PC-9 (cell line): ENCODE measurements at regions not wholly inside any gene's neighbourhood (a gene's known extent, or its start where the extent isn't known, plus 50 kb on each side); places are given as distances from the start of the nearest gene placed in this dataset.
A peak's percentile ranks its signal among the peaks of the same experiment; 100 is the strongest.

ENCODE experiments used
- BruUV-seq: library from RNA; stranded (reverse); fragments of 400-500 nt; replicated peaks from 2 replicates; lab custom pipeline; 2021; lab: Mats Ljungman, UMichigan
- CTCF ChIA-PET: fragments of 300-600 bp; sonication (Branson Sonifier 250); formaldehyde crosslinking; loops from one replicate; lab custom pipeline; 2022; ENCODE audit warnings: antibody characterized with exemption; lab: Charles Lee
- POLR2A ChIA-PET: fragments of 300-600 bp; sonication (Branson Sonifier 250); formaldehyde crosslinking; loops from one replicate; lab custom pipeline; 2022; ENCODE audit warnings: antibody characterized with exemption; ENCODE audit not compliant: unreplicated experiment; lab: Charles Lee
- DNase-seq, 2 experiments: peaks; one replicate each; pipeline versions ENCODE4 v3.0.0 to v3.0.0-alpha.2; 2015 to 2022; ENCODE audit warnings: mixed read lengths in 1 of 2
- H2AFZ ChIP-seq: fragments of 200-600 bp; sonication (generic); 2 replicates; pipeline ENCODE4 v1.8.1; 2017; ENCODE audit warnings: antibody characterized with exemption
- H3F3A ChIP-seq: fragments of 200-600 bp; sonication (generic); 2 replicates; pipeline ENCODE4 v1.8.1; 2017; ENCODE audit warnings: antibody characterized with exemption, mild to moderate bottlenecking, low read depth; ENCODE audit not compliant: insufficient read depth
- H3K27ac ChIP-seq: fragments of 200-600 bp; sonication (generic); 2 replicates; pipeline ENCODE4 v1.6.1; 2016; ENCODE audit warnings: mixed run types
- H3K27me3 ChIP-seq: fragments of 200-600 bp; sonication (generic); 2 replicates; pipeline ENCODE4 v1.6.1; 2016; ENCODE audit warnings: low read depth, mixed run types; ENCODE audit not compliant: insufficient read depth
- H3K36me3 ChIP-seq: fragments of 200-600 bp; sonication (generic); 2 replicates; pipeline ENCODE4 v1.6.1; 2016; ENCODE audit warnings: low read depth, mixed run types
- H3K4me1 ChIP-seq: fragments of 200-600 bp; sonication (generic); replicated peaks from 2 replicates; pipeline ENCODE4 v1.6.1; 2016; ENCODE audit warnings: mixed run types; ENCODE audit not compliant: insufficient read depth
- H3K4me2 ChIP-seq: fragments of 200-600 bp; sonication (generic); 2 replicates; pipeline ENCODE4 v1.6.1; 2017; ENCODE audit warnings: mixed run types
- H3K4me3 ChIP-seq: fragments of 200-600 bp; sonication (generic); 2 replicates; pipeline ENCODE4 v1.6.1; 2016; ENCODE audit warnings: mixed run types
- H3K79me2 ChIP-seq: fragments of 200-600 bp; sonication (generic); 2 replicates; pipeline ENCODE4 v1.6.1; 2017; ENCODE audit warnings: low read depth, mixed run types
- H3K9me2 ChIP-seq: fragments of 200-600 bp; sonication (generic); 2 replicates; pipeline ENCODE4 v1.8.1; 2017; ENCODE audit warnings: mild to moderate bottlenecking; ENCODE audit not compliant: insufficient read depth
- H3K9me3 ChIP-seq: fragments of 200-600 bp; sonication (generic); 2 replicates; pipeline ENCODE4 v1.8.1; 2016; ENCODE audit warnings: low read depth; ENCODE audit not compliant: insufficient read depth
- H4K20me1 ChIP-seq: fragments of 200-600 bp; sonication (generic); 2 replicates; pipeline ENCODE4 v1.8.1; 2017; ENCODE audit not compliant: insufficient read depth
- CTCF ChIP-seq: fragments of 200-600 bp; sonication (generic); conservative IDR thresholded peaks from 2 replicates; pipeline ENCODE4 v1.6.1; 2017; ENCODE audit warnings: mixed run types, antibody characterized with exemption, mild to moderate bottlenecking, moderate library complexity
- EZH2 ChIP-seq: fragments of 200-600 bp; sonication (generic); IDR thresholded peaks from 2 replicates; pipeline ENCODE4 v1.8.0; 2017; ENCODE audit warnings: antibody characterized with exemption, low read depth
- intact Hi-C: fragments of 100-400 bp; cut with micrococcal nuclease; formaldehyde crosslinking; loops from one replicate; pipeline ENCODE4 v1.10.0; 2022; ENCODE audit not compliant: unreplicated experiment

DNA sequence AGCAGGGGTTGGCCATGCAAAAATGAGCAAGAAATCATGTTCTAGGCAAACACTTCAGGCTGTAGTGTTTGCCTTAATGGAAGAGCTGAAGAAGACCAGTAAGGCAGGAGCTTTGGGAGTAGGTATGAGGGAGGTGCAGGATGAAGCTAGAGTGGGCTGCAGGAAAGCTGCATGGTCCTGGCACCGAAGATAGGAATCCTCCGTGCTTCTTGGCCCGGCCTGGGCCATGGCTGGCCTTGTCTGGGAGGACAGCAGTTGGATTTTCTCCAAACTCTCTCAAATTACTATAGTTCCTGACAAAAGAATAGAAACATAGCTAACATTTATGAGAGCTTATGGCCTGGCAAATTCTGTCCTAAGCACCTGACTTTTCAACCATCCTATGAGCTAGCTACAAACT, 116.5 kb downstream of the UCHL1 start:
- H3K4me1 ChIP-seq: peaks cover 17% of the 10 kb centered on the region
- 0 out of 2 replicates have a peak, but pooled peaks cover 5% of the 10 kb centered on the region for H4K20me1 ChIP-seq
- peaks cover 31% of the 10 kb centered on the region for H3K36me3 ChIP-seq
- H3K27me3 ChIP-seq: no peaks in the 10 kb centered on the region
- H3K27ac ChIP-seq: no peak overlapping the region
- BruUV-seq: no TSS peak
- CTCF ChIA-PET: interaction anchor here (0.6 kb wide), 1 partner anchor 165 kb away, joined by 3 read pairs; the partner anchor contains the start of gene LIMCH1
- peaks cover 16% of the 10 kb centered on the region; the same call in 1 of the 2 replicates for H3K9me3 ChIP-seq
- H2AFZ ChIP-seq: no peak overlapping the region
- TF ChIP-seq CTCF: no peak
- no peak for TF ChIP-seq EZH2
- peaks cover 9% of the 10 kb centered on the region for H3F3A ChIP-seq
- intact Hi-C loops: no loop called here
- POLR2A ChIA-PET: no interaction called here
- no peaks in the 10 kb centered on the region for H3K9me2 ChIP-seq
- H3K4me2 ChIP-seq: no peak overlapping the region
- H3K4me3 ChIP-seq: no peak overlapping the region
- no peak for DNase-seq
- H3K79me2 ChIP-seq: peaks cover 95% of the 10 kb centered on the region

GRCh38 chr4:41374490-41374889, 117.8 kb downstream of the UCHL1 start:
- BruUV-seq: no TSS peak
- H3K79me2 ChIP-seq: peaks cover 93% of the 10 kb centered on the region
- no peak for TF ChIP-seq EZH2
- no peak for TF ChIP-seq CTCF
- POLR2A ChIA-PET: no interaction called here
- CTCF ChIA-PET: no interaction called here
- H3K4me2 ChIP-seq: no peak overlapping the region
- H3K36me3 ChIP-seq: peaks cover 35% of the 10 kb centered on the region
- H4K20me1 ChIP-seq: 0 out of 2 replicates have a peak, but pooled peaks cover 5% of the 10 kb centered on the region
- H3K9me3 ChIP-seq: peaks cover 21% of the 10 kb centered on the region; the same call in 1 of the 2 replicates
- H3K4me1 ChIP-seq: peaks cover 17% of the 10 kb centered on the region
- H3F3A ChIP-seq: peaks cover 9% of the 10 kb centered on the region
- H3K9me2 ChIP-seq: no peaks in the 10 kb centered on the region
- 0 out of 2 replicates have a peak overlapping the region, but pooled peaks have one; percentile 3 for H3K27ac ChIP-seq
- no peak overlapping the region for H2AFZ ChIP-seq
- H3K4me3 ChIP-seq: no peak overlapping the region
- intact Hi-C loops: no loop called here
- DNase-seq: no peak
- H3K27me3 ChIP-seq: no peaks in the 10 kb centered on the region

- no peak for TF ChIP-seq CTCF
- no peak for TF ChIP-seq EZH2
- no peaks in the 10 kb centered on the region for H3K27me3 ChIP-seq
- H2AFZ ChIP-seq: no peak overlapping the region
- peaks cover 91% of the 10 kb centered on the region for H3K79me2 ChIP-seq
- 0 out of 2 replicates have a peak overlapping the region, but pooled peaks have one; percentile 3 for H3K27ac ChIP-seq
- peaks cover 36% of the 10 kb centered on the region for H3K36me3 ChIP-seq
- H3K9me2 ChIP-seq: no peaks in the 10 kb centered on the region
- no peaks in the 10 kb centered on the region for H4K20me1 ChIP-seq
- no peak for DNase-seq
- ChIA-PET POLR2A (no interaction called here), CTCF (no interaction called here)
- peaks cover 17% of the 10 kb centered on the region for H3K4me1 ChIP-seq
- peaks cover 9% of the 10 kb centered on the region for H3F3A ChIP-seq
- H3K4me3 ChIP-seq: no peak overlapping the region
- H3K9me3 ChIP-seq: peaks cover 21% of the 10 kb centered on the region; the same call in 1 of the 2 replicates
- no TSS peak for BruUV-seq
- no peak overlapping the region; the same call in 1 of the 2 replicates for H3K4me2 ChIP-seq
- intact Hi-C loops: no loop called here
These were observed 118.8 kb downstream of the UCHL1 start for GRCh38 chr4:41375561-41375960.
